ENCODE measurements at regions not wholly inside any gene's neighbourhood (a gene's known extent, or its start where the extent isn't known, plus 50 kb on each side); places are given as distances from the start of the nearest gene placed in this dataset.

DNA sequence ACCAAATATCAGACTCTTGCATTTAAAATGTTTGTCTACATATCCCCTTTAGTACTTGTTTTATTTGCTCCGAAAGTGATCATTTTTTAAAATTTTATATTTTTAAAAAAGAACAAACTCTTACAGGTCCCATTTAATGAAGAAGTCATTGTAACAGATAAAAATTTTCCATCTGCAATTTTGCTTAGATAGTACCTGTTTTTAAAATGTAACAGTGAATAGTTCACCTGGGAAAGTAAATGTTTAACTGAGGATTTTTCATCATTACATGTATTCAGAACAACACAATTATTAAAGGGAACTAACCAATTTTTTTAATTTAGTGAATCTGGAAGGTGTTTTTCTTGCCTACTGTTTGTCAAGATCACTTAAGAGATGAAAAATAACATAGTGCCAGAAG, 1099.5 kb upstream of the PHF14 start:
- no peak overlapping the region for H3K4me3 ChIP-seq
- DNase-seq (ENCODE audit: low read depth in 1 of 2, low spot score in 2 of 2), result no peak
- H3K27me3 ChIP-seq (replicated peaks), result no peaks in the 10 kb centered on the region
- H3K9me3 ChIP-seq (replicated peaks), result no peaks in the 10 kb centered on the region; the same call in 1 of the 2 replicates
- H3K4me1 ChIP-seq (replicated peaks), result no peaks in the 10 kb centered on the region
- H3K36me3 ChIP-seq, result no peaks in the 10 kb centered on the region
- H3K27ac ChIP-seq, result no peak overlapping the region

GRCh38 chr7:9876053-9876452, 1097.6 kb upstream of the PHF14 start:
- Histone ChIP-seq H3K4me1 (replicated peaks) (no peaks in the 10 kb centered on the region), H3K4me3 (no peak overlapping the region), H3K27me3 (replicated peaks) (no peaks in the 10 kb centered on the region), H3K36me3 (no peaks in the 10 kb centered on the region), H3K9me3 (replicated peaks) (0 out of 2 replicates have a peak, but pooled peaks cover 2% of the 10 kb centered on the region), H3K27ac (no peak overlapping the region)
- no peak for DNase-seq (ENCODE audit: low read depth in 1 of 2, low spot score in 2 of 2)

- Histone ChIP-seq H3K36me3 (no peaks in the 10 kb centered on the region), H3K27ac (no peak overlapping the region), H3K4me1 (replicated peaks) (no peaks in the 10 kb centered on the region), H3K27me3 (replicated peaks) (no peaks in the 10 kb centered on the region), H3K9me3 (replicated peaks) (no peaks in the 10 kb centered on the region), H3K4me3 (no peak overlapping the region)
- DNase-seq (ENCODE audit: low read depth in 1 of 2, low spot score in 2 of 2), result no peak
These were observed 1084.1 kb upstream of the PHF14 start for GRCh38 chr7:9889554-9889953.

GRCh38 chr7:9890092-9890491, 1083.6 kb upstream of the PHF14 start:
- H3K36me3 ChIP-seq, result no peaks in the 10 kb centered on the region
- H3K4me3 ChIP-seq, result no peak overlapping the region
- no peak for DNase-seq (ENCODE audit: low read depth in 1 of 2, low spot score in 2 of 2)
- H3K27me3 ChIP-seq (replicated peaks), result no peaks in the 10 kb centered on the region
- H3K27ac ChIP-seq, result no peak overlapping the region
- no peaks in the 10 kb centered on the region for H3K9me3 ChIP-seq (replicated peaks)
- H3K4me1 ChIP-seq (replicated peaks), result no peaks in the 10 kb centered on the region

GRCh38 chr7:9891056-9891455, 1082.6 kb upstream of the PHF14 start:
- no peak for DNase-seq (ENCODE audit: low read depth in 1 of 2, low spot score in 2 of 2)
- Histone ChIP-seq H3K27me3 (replicated peaks) (no peaks in the 10 kb centered on the region), H3K4me3 (no peak overlapping the region), H3K27ac (no peak overlapping the region), H3K36me3 (no peaks in the 10 kb centered on the region), H3K9me3 (replicated peaks) (no peaks in the 10 kb centered on the region; the same call in 1 of the 2 replicates), H3K4me1 (replicated peaks) (no peaks in the 10 kb centered on the region)

DNA sequence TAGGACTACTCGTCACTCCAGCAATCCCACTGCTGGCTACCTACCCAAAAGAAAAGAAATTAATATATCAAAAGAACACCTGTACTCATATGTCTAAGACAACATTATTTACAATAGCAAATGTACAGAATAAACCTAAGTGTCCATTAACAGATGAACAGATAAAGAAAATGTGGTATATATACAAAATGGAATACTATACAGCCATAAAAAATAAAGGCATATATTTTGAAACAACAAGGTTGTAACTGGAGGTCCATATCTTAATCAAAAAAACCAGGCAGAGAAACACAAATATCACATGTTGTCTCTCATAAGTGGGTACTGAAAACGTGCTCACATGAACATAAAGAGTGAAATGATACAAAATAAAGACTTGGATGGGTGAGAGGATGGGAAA, 1073.3 kb upstream of the PHF14 start:
- H3K36me3 ChIP-seq, result no peaks in the 10 kb centered on the region
- no peak for DNase-seq (ENCODE audit: low read depth in 1 of 2, low spot score in 2 of 2)
- no peaks in the 10 kb centered on the region for H3K27me3 ChIP-seq (replicated peaks)
- no peak overlapping the region for H3K27ac ChIP-seq
- H3K9me3 ChIP-seq (replicated peaks), result no peaks in the 10 kb centered on the region; the same call in 1 of the 2 replicates
- no peak overlapping the region for H3K4me3 ChIP-seq
- no peaks in the 10 kb centered on the region for H3K4me1 ChIP-seq (replicated peaks)

DNA sequence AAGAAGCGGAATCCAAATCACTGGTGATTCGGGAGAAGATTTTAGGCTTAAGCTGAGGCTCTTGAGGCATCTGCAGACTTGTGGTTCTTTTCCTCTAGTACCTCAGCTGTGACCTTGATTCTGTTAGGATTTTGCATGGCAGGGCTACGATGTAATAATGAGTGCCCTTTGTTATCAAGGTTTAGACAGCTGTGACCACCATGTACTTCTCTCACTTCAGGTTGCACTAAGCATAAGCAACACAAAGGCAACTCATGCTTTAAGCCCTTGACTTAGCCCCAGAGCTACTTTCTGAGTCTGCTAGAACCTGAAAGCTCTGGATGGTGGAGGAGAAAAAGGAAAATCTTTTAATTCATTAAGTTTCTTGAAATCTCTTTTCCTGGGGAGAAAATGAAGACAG, 1052.3 kb upstream of the PHF14 start:
- H3K9me3 ChIP-seq (replicated peaks), result no peaks in the 10 kb centered on the region
- DNase-seq (ENCODE audit: low read depth in 1 of 2, low spot score in 2 of 2), result no peak
- H3K4me1 ChIP-seq (replicated peaks), result no peaks in the 10 kb centered on the region
- no peaks in the 10 kb centered on the region for H3K36me3 ChIP-seq
- H3K4me3 ChIP-seq, result no peak overlapping the region
- H3K27ac ChIP-seq, result no peak overlapping the region
- H3K27me3 ChIP-seq (replicated peaks), result no peaks in the 10 kb centered on the region

DNA sequence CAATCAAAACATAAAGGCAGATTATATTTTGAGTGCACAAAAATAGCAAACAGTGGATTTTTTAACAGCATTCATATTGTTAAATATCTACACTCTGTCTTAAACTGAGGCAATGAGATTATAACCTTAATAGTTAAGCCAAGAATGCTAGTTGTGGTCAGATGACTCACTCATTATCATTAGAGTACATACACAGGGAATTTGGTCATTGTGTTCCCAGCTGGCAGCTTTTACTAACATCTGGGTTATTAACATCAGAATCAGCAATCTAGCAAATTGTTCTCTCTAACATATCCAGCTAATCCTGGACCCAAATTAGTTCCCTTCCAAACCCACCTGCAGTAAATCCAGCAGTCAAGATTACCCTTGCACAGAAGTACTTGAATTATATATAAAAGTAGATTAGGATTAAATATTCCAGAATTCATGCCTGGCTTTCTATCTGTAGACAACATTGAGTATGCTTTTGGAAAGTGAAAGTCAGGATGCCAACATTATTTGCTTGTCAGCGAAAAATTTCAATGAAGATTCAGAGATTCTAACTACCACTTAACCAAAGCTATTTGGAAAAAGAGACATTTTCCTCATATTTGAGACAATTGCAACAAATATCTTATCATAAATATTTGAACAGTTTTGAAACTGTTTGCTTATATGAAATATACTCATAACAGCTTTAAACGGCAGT, 1035.6 kb upstream of the PHF14 start:
- Histone ChIP-seq H3K9me3 (replicated peaks) (no peaks in the 10 kb centered on the region), H3K27me3 (replicated peaks) (no peaks in the 10 kb centered on the region), H3K27ac (no peak overlapping the region), H3K36me3 (no peaks in the 10 kb centered on the region), H3K4me3 (no peak overlapping the region), H3K4me1 (replicated peaks) (no peaks in the 10 kb centered on the region)
- no peak for DNase-seq (ENCODE audit: low read depth in 1 of 2, low spot score in 2 of 2)

- H3K4me3 ChIP-seq, result no peak overlapping the region
These were observed 1034.5 kb upstream of the PHF14 start for GRCh38 chr7:9939176-9939575.

DNA sequence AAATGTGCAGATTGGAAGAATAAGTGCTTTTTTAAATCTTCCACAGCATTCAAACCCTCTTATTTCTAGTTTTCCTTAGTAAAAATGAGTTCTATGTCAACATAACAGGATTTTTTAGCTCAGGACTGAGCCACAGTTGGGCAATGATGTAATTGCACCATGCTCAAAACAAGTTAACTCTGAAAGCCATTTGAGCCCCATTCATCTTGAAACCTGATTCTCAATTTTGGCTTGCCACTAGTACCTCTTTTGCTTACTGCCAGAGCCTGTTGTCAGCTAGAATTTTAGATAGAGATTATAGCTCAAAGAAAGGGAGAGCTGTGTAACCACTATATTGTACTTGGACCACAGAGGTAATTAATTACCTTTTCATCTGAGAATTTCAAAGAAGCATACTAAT, 1028.5 kb upstream of the PHF14 start:
- H3K9me3 ChIP-seq (replicated peaks), result no peaks in the 10 kb centered on the region

More at GRCh38 chr7:9939176-9939575, 1034.5 kb upstream of the PHF14 start:
- DNase-seq (ENCODE audit: low read depth in 1 of 2, low spot score in 2 of 2), result no peak
- no peaks in the 10 kb centered on the region for H3K4me1 ChIP-seq (replicated peaks)
- H3K27ac ChIP-seq, result no peak overlapping the region
- H3K36me3 ChIP-seq, result no peaks in the 10 kb centered on the region
- H3K9me3 ChIP-seq (replicated peaks), result no peaks in the 10 kb centered on the region
- H3K27me3 ChIP-seq (replicated peaks), result no peaks in the 10 kb centered on the region

GRCh38 chr7:9945857-9946256, 1027.8 kb upstream of the PHF14 start:
- H3K27me3 ChIP-seq (replicated peaks), result no peaks in the 10 kb centered on the region
- H3K9me3 ChIP-seq (replicated peaks), result no peaks in the 10 kb centered on the region
- no peaks in the 10 kb centered on the region for H3K4me1 ChIP-seq (replicated peaks)
- H3K27ac ChIP-seq, result no peak overlapping the region
- no peaks in the 10 kb centered on the region for H3K36me3 ChIP-seq
- DNase-seq (ENCODE audit: low read depth in 1 of 2, low spot score in 2 of 2), result no peak
- no peak overlapping the region for H3K4me3 ChIP-seq

More for the DNA sequence above, 1028.5 kb upstream of the PHF14 start:
- Histone ChIP-seq H3K4me3 (no peak overlapping the region), H3K4me1 (replicated peaks) (no peaks in the 10 kb centered on the region), H3K27me3 (replicated peaks) (no peaks in the 10 kb centered on the region), H3K27ac (no peak overlapping the region), H3K36me3 (no peaks in the 10 kb centered on the region)
- DNase-seq (ENCODE audit: low read depth in 1 of 2, low spot score in 2 of 2), result no peak

- H3K27me3 ChIP-seq (replicated peaks), result no peaks in the 10 kb centered on the region
- H3K9me3 ChIP-seq (replicated peaks), result no peaks in the 10 kb centered on the region
- no peak overlapping the region for H3K27ac ChIP-seq
- no peak overlapping the region for H3K4me3 ChIP-seq
- H3K4me1 ChIP-seq (replicated peaks), result no peaks in the 10 kb centered on the region
- H3K36me3 ChIP-seq, result no peaks in the 10 kb centered on the region
- DNase-seq (ENCODE audit: low read depth in 1 of 2, low spot score in 2 of 2), result no peak
These were observed 1018.5 kb upstream of the PHF14 start for GRCh38 chr7:9955138-9955537.

DNA sequence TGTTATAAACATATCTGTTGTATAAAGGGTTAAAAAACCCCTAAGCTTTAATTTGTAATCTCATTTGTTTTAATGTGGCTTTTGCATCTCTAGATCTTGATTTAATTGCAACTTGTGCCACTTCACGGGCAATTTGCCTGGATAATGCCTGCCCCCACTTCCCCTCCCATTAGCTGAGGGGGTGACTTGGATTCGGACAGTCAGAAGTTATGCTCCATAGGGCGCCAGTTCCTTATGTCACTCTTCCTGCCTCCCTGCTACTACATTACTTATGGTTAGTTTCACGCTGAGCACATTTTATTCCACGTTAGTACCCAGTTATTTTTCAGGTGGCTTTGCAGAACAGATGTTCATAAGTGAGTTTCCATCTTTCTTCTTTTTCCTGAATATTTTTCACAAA, 1015.2 kb upstream of the PHF14 start:
- Histone ChIP-seq H3K9me3 (replicated peaks) (no peaks in the 10 kb centered on the region), H3K36me3 (no peaks in the 10 kb centered on the region), H3K27me3 (replicated peaks) (no peaks in the 10 kb centered on the region), H3K4me3 (no peak overlapping the region), H3K4me1 (replicated peaks) (no peaks in the 10 kb centered on the region), H3K27ac (no peak overlapping the region)
- no peak for DNase-seq (ENCODE audit: low read depth in 1 of 2, low spot score in 2 of 2)

DNA sequence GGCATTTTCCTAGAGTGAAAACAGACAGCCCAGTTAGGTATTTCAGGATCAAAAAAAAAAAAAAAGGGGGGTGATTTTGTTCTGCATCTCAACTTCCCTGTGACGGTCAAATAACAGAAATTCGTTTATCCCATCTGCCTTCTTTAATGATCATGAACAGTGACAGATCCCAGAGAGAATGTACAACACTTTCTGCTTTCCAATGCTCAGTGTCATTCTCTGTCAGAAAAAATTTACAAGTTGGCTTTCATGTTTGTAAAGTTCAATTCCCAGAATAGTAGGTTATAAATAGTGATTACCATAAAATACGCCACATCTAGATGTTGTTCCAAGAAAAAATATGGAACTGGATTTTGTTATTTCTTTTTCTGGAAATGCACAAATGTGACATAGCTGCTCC, 1013.2 kb upstream of the PHF14 start:
- Histone ChIP-seq H3K4me1 (replicated peaks) (no peaks in the 10 kb centered on the region), H3K9me3 (replicated peaks) (no peaks in the 10 kb centered on the region), H3K36me3 (no peaks in the 10 kb centered on the region), H3K27ac (no peak overlapping the region), H3K4me3 (no peak overlapping the region), H3K27me3 (replicated peaks) (no peaks in the 10 kb centered on the region)
- DNase-seq (ENCODE audit: low read depth in 1 of 2, low spot score in 2 of 2), result no peak

All from SJSA1 (cell line).